Right lobe of liver (tissue), 6 donors: ENCODE measurements at regions not wholly inside any gene's neighbourhood (a gene's known extent, or its start where the extent isn't known, plus 50 kb on each side); places are given as distances from the start of the nearest gene placed in this dataset.

Experiments
- ATAC-seq, 4 donors: fragments of 200-7000 bp; cut with Tn5 transposase; one replicate each; pipeline ENCODE4 v1.9.1; 2020; ENCODE audit warnings: mild to moderate bottlenecking in 4 of 4, moderate library complexity in 4 of 4
- DNase-seq, 3 donors: peaks; one replicate each; pipeline ENCODE4 v3.0.0-alpha.2; 2020
- H3K27ac ChIP-seq, 3 donors: fragments of 200-600 bp; one replicate each; pipeline ENCODE4 v1.8.0; 2022
- H3K27me3 ChIP-seq, 2 donors: fragments of 200-600 bp; one replicate each; pipeline ENCODE4 v1.8.0; 2022
- H3K36me3 ChIP-seq, 4 donors: fragments of 200-600 bp; sonication (generic) in 1 of 4; one replicate each; pipeline versions ENCODE4 v1.5.1 to v1.8.0; 2017 to 2022; ENCODE audit warnings: control low read depth in 1 of 4
- H3K4me1 ChIP-seq, 4 donors: fragments of 200-600 bp; sonication (generic) in 1 of 4; one replicate each; pipeline versions ENCODE4 v1.5.1 to v1.8.0; 2017 to 2022; ENCODE audit warnings: control low read depth in 1 of 4
- H3K4me3 ChIP-seq, 3 donors: fragments of 200-600 bp; one replicate each; pipeline ENCODE4 v1.8.0; 2022
- H3K9me3 ChIP-seq, 4 donors: fragments of 200-600 bp; sonication (generic) in 1 of 4; one replicate each; pipeline versions ENCODE4 v1.5.1 to v1.8.0; 2017 to 2022; ENCODE audit warnings: control low read depth in 1 of 4
- POLR2A ChIP-seq: fragments of 450-650 bp; IDR thresholded peaks from one replicate; pipeline ENCODE4 v1.6.1; 2017; ENCODE audit warnings: antibody characterized with exemption, mild to moderate bottlenecking
- WGBS: methylation state at CpG from one replicate; pipeline ENCODE4 v1.1.6; 2018; ENCODE audit warnings: low coverage, low lambda C conversion rate; ENCODE audit not compliant: insufficient coverage; ENCODE audit errors: missing lambda C conversion rate; 5-methylcytosine and 5-hydroxymethylcytosine counted together
- intact Hi-C, 2 donors: fragments of 100-400 bp; cut with DNase I; formaldehyde crosslinking; loops; one replicate each; pipeline versions ENCODE4 v1.11.2 to v1.14.1; 2022
- TF ChIP-seq, protein P1 (sequence below), 4 donors: fragments of 200-600 bp in 3 of 4; fragments of 450-650 bp in 1 of 4; IDR thresholded peaks; one replicate each; pipeline versions ENCODE4 v1.5.1 to v1.8.0; 2016 to 2022; ENCODE audit warnings: antibody characterized with exemption in 4 of 4, mild to moderate bottlenecking in 2 of 4
- donor health status: DM: no; HTN: yes; CAD: no.
- donor health status: DM: no; HTN: no; CAD: no.
- donor health status: DM: no; HTN: no; CAD: no.
- donor health status: DM: no; HTN: yes; CAD: no.
- donor health status: DM: no; HTN: yes; CAD: no.

DNA sequence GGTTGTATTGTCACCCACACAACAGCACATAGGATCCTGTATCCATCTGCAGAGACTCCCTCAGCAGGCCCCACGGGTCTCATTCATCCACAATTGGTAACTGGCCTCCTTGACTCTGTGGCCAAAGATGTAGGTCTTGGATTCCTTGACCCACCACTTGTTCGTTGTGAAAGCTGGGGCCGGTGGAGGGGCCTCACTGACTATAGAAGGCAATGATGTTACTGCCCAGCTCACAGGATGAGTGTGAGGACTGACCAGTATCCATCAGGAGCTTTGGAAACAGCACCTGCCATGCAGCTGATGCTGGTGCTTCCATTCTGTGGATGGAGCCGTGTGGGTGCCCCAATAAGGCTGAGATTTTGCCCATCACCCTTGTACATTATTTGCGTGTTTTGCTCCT, 615.7 kb downstream of the BRD1 start:
- 84% methylated on average over 4 of the region's 5 CpGs for WGBS
- Histone ChIP-seq H3K27ac (no peak overlapping the region), H3K27me3 (no peaks in the 10 kb centered on the region), H3K36me3 (no peaks in the 10 kb centered on the region), H3K9me3 (no peaks in the 10 kb centered on the region), H3K4me3 (no peak overlapping the region), H3K4me1 (peaks cover 0 to 16% (median 6%) of the 10 kb centered on the region in 4 donors)
- no peak for TF ChIP-seq POLR2A
- TF ChIP-seq, protein P1, sequence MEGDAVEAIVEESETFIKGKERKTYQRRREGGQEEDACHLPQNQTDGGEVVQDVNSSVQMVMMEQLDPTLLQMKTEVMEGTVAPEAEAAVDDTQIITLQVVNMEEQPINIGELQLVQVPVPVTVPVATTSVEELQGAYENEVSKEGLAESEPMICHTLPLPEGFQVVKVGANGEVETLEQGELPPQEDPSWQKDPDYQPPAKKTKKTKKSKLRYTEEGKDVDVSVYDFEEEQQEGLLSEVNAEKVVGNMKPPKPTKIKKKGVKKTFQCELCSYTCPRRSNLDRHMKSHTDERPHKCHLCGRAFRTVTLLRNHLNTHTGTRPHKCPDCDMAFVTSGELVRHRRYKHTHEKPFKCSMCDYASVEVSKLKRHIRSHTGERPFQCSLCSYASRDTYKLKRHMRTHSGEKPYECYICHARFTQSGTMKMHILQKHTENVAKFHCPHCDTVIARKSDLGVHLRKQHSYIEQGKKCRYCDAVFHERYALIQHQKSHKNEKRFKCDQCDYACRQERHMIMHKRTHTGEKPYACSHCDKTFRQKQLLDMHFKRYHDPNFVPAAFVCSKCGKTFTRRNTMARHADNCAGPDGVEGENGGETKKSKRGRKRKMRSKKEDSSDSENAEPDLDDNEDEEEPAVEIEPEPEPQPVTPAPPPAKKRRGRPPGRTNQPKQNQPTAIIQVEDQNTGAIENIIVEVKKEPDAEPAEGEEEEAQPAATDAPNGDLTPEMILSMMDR (IDR thresholded peaks at IDR 0.05) = no peak
- no peak for ATAC-seq
- peak; percentile 2 to 12 (median 5) for DNase-seq
- intact Hi-C loops = no loop called here

DNA sequence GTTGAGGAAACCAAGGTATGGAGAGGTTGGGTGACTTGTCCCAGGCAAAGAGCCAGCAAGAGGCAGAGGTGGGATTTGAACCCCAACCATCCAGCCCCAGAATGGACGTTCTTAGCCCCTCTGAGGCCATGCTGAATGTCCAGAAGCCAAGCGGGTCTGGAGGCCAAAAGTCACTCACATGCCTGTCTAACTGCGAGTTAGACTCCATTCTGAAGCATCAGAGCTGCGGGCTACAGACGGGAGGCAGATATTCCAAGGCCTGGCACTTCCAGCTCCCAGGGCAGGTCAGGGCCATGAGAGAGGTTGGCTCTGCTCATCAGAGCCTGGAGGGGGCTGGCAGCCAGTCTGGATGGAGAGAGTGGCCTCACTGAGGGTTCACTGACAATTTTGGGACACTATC, 616.5 kb downstream of the BRD1 start:
- ATAC-seq = no peak
- Histone ChIP-seq H3K4me3 (no peak overlapping the region), H3K27ac (no peak overlapping the region), H3K4me1 (peaks cover 0 to 16% (median 6%) of the 10 kb centered on the region in 4 donors), H3K36me3 (no peaks in the 10 kb centered on the region), H3K27me3 (no peaks in the 10 kb centered on the region), H3K9me3 (no peaks in the 10 kb centered on the region)
- DNase-seq = peak; percentile 10 to 41 (median 26)
- TF ChIP-seq POLR2A = no peak
- TF ChIP-seq, protein P1 (IDR thresholded peaks at IDR 0.05) = no peak
- 40% methylated on average over 1 of the region's 5 CpGs for WGBS
- intact Hi-C loops = no loop called here

DNA sequence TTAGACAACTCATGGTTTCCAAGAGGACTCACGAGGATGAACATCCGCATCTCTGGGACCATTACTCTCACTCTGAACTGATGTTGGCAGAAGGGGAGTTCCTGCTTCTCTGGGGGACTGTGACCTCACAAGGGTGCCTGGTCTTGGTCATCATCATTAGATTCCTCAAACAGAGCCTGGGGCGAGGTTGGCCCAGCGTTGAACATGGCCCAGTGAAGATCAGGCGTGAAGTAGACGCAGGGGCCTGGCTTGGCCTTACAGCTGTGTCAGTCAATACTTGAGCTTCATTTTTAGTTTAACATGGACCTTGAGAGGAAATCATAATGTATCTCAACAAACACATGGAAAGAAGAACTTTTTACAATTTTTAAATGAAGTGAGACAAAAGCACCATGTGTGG, 617.1 kb downstream of the BRD1 start:
- intact Hi-C loops = no loop called here
- Histone ChIP-seq H3K4me3 (no peak overlapping the region), H3K4me1 (peaks cover 0 to 16% (median 6%) of the 10 kb centered on the region in 4 donors), H3K36me3 (no peaks in the 10 kb centered on the region), H3K27me3 (no peaks in the 10 kb centered on the region), H3K27ac (no peak overlapping the region), H3K9me3 (no peaks in the 10 kb centered on the region)
- no peak for ATAC-seq
- DNase-seq = peak; percentile 8 to 18 (median 11)
- WGBS = 92% methylated on average over 4 of the region's 6 CpGs
- TF ChIP-seq, protein P1 (IDR thresholded peaks at IDR 0.05) = no peak
- TF ChIP-seq POLR2A = no peak

DNA sequence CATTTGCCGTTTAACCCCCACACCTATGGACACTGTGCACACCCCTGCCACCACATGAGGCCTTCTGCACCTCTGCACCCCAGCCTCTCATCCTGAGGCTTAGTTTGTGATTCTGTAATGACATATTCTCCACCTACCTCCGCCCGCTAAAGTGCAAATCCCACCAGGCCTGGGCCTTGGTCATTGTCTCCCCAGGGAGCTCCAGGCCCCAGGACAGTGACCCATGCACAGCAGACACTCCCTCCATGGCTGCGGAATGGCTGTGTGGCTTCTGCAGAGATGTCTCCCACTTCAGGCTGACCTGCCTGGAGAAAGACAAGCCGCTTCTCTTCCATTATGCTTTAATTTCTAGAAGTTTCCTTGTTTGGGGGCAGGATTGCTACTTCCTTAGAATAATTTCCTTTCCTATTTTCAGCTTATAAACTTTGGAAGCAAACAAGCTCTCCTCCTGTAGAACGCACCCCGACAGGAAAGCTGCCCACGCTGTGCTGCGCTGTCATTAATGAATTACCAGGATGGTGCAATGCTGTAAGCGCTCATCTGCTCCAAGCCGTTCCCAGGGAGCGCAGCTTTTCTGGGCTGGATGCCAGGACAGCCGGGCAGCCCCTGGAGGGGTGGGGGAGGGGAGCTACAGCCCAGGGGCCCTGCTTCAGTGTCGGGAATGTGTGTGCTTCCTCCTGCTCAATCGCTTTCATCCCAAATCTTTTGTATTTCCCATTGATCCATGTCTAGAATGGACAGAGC, 618.0 kb downstream of the BRD1 start:
- peaks cover 0 to 16% (median 6%) of the 10 kb centered on the region in 4 donors for H3K4me1 ChIP-seq
- ATAC-seq (peak; percentile 86 to 96 (median 94)), DNase-seq (peak; percentile 88 to 91 (median 89))
- WGBS = 23% methylated on average over 15 of the region's 15 CpGs
- TF ChIP-seq, protein P1 (IDR thresholded peaks at IDR 0.05) = no peak
- TF ChIP-seq POLR2A = no peak
- H3K27me3 ChIP-seq = no peaks in the 10 kb centered on the region
- H3K36me3 ChIP-seq = no peaks in the 10 kb centered on the region
- no peaks in the 10 kb centered on the region for H3K9me3 ChIP-seq
- peak overlapping the region in 2 of 3 donors; percentile 8 to 43 for H3K27ac ChIP-seq
- H3K4me3 ChIP-seq = no peak overlapping the region
- intact Hi-C loops = no loop called here
